Gastroesophageal sphincter (tissue), 4 donors: ENCODE measurements at regions not wholly inside any gene's neighbourhood (a gene's known extent, or its start where the extent isn't known, plus 50 kb on each side); places are given as distances from the start of the nearest gene placed in this dataset.

Experiments
- ATAC-seq: fragments of 150-250 bp; one replicate; pipeline ENCODE4 v1.9.1; 2016; ENCODE audit warnings: mild to moderate bottlenecking, moderate library complexity
- H3K27ac ChIP-seq, 4 donors: fragments of 200-600 bp; sonication (generic) in 3 of 4; 1 replicate in 3 of 4; 2 replicates in 1 of 4; pipeline ENCODE4 v1.5.1; 2016 to 2019
- H3K27me3 ChIP-seq: fragments of 200-600 bp; sonication (generic); one replicate; pipeline ENCODE4 v1.5.1; 2019
- H3K36me3 ChIP-seq, 2 donors: fragments of 200-600 bp; sonication (generic); one replicate each; pipeline ENCODE4 v1.5.1; 2019; ENCODE audit warnings: control low read depth in 1 of 2
- H3K4me1 ChIP-seq, 3 donors: fragments of 200-600 bp; sonication (generic); 1 replicate in 2 of 3; 2 replicates in 1 of 3; pipeline ENCODE4 v1.5.1; 2016 to 2019; ENCODE audit warnings: control low read depth in 2 of 3
- H3K4me3 ChIP-seq, 2 donors: fragments of 200-600 bp; sonication (generic); one replicate each; pipeline ENCODE4 v1.5.1; 2019; ENCODE audit warnings: mild to moderate bottlenecking in 1 of 2, moderate library complexity in 1 of 2
- H3K9me3 ChIP-seq, 3 donors: fragments of 200-600 bp; sonication (generic); one replicate each; pipeline ENCODE4 v1.5.1; 2017 to 2019; ENCODE audit warnings: control low read depth in 2 of 3
- CTCF ChIP-seq, 4 experiments: fragments of 200-600 bp in 2 of 4; fragments of 450-650 bp in 2 of 4; sonication (generic) in 1 of 4; IDR thresholded peaks; one replicate each; pipeline ENCODE4 v1.5.1; 2017 to 2019; ENCODE audit warnings: antibody characterized with exemption in 4 of 4, mild to moderate bottlenecking in 2 of 4, moderate library complexity in 2 of 4
- EP300 ChIP-seq: sonication (generic); formaldehyde crosslinking; IDR thresholded peaks from one replicate; pipeline ENCODE4 v1.6.1; 2017; ENCODE audit warnings: antibody characterized with exemption, mild to moderate bottlenecking
- POLR2A ChIP-seq, 2 donors: fragments of 450-650 bp; IDR thresholded peaks; one replicate each; pipeline ENCODE4 v1.6.1; 2017; ENCODE audit warnings: antibody characterized with exemption in 2 of 2, mild to moderate bottlenecking in 2 of 2, moderate library complexity in 1 of 2
- POLR2AphosphoS5 ChIP-seq: sonication (generic); formaldehyde crosslinking; IDR thresholded peaks from one replicate; pipeline ENCODE4 v1.6.1; 2017; ENCODE audit warnings: antibody characterized with exemption
- WGBS, 2 donors: methylation state at CpG; one replicate each; pipeline ENCODE4 v1.1.5; 2018; ENCODE audit warnings: low coverage in 1 of 2; 5-methylcytosine and 5-hydroxymethylcytosine counted together

- 63 to 85% methylated on average over 1 to 4 of the region's 4 CpGs for WGBS, 2 donors
- no peak overlapping the region for H3K4me3 ChIP-seq
- no peaks in the 10 kb centered on the region for H3K27me3 ChIP-seq
- H3K36me3 ChIP-seq: no peaks in the 10 kb centered on the region
- H3K4me1 ChIP-seq: no peaks in the 10 kb centered on the region
- H3K27ac ChIP-seq: no peak overlapping the region
- ATAC-seq: no peak
- no peak for TF ChIP-seq EP300
- no peak for TF ChIP-seq CTCF (IDR thresholded peaks at IDR 0.05)
- TF ChIP-seq POLR2A (IDR thresholded peaks at IDR 0.05): no peak
- TF ChIP-seq POLR2AphosphoS5: no peak
- H3K9me3 ChIP-seq: peaks cover 0 to 6% (median 0%) of the 10 kb centered on the region in 3 donors
Measured at GRCh38 chr19:28638445-28638844, 574.5 kb downstream of the UQCRFS1 start.

DNA sequence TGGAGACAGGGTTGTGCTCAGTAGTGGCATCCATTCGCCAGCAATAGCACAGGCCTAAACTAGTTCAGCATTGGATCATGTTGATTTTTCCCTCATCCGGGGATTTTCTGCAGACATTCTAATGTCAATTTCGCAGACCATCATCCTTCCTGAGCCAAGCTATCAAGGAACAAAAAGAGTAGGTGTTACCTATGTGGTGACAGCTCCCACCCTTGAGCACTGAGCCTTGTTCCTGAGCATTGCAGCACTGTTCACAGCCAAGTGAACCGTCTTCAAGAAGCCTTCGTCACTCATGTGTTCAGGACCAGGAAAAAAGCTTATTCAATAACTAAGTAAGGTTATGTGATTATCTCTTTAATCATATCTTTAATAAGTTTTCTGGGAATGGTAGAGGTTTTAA, 576.2 kb downstream of the UQCRFS1 start:
- Histone ChIP-seq H3K36me3 (no peaks in the 10 kb centered on the region), H3K4me1 (no peaks in the 10 kb centered on the region), H3K4me3 (no peak overlapping the region), H3K27me3 (peaks cover 7% of the 10 kb centered on the region), H3K9me3 (peaks cover 0 to 18% (median 0%) of the 10 kb centered on the region in 3 donors), H3K27ac (no peak overlapping the region)
- ATAC-seq: no peak
- TF ChIP-seq POLR2AphosphoS5 (no peak), EP300 (no peak), POLR2A (IDR thresholded peaks at IDR 0.05) (no peak)
- WGBS, 2 donors: 74 to 80% methylated on average over 2 to 5 of the region's 5 CpGs

GRCh38 chr19:28636016-28636629, 576.8 kb downstream of the UQCRFS1 start:
- Histone ChIP-seq H3K4me3 (no peak overlapping the region), H3K27ac (no peak overlapping the region), H3K4me1 (no peaks in the 10 kb centered on the region), H3K9me3 (peaks cover 0 to 18% (median 0%) of the 10 kb centered on the region in 3 donors), H3K36me3 (no peaks in the 10 kb centered on the region), H3K27me3 (peaks cover 7% of the 10 kb centered on the region)
- no peak for TF ChIP-seq EP300
- TF ChIP-seq POLR2A (IDR thresholded peaks at IDR 0.05): no peak
- no peak for TF ChIP-seq POLR2AphosphoS5
- TF ChIP-seq CTCF (IDR thresholded peaks at IDR 0.05): no peak
- 78 to 93% methylated on average over 4 of the region's 5 CpGs for WGBS, 2 donors
- ATAC-seq: no peak

DNA sequence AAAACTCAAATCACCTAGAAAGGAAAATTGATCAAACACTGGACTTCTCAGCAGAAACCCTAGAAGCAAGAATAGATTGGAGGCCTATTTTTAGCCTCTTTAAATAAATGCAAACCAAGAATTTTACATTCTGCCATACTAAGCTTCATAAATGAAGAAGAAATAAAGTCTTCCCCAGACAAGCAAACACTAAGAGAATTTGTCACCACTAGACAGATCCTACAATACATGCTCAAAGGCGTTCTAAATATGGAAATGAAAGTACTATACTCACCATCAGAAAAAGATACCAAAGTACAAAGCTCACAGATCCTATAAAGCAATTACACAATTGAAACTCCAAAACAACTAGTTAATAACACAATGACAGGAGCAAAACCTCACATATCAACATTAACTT, 578.1 kb downstream of the UQCRFS1 start:
- no peaks in the 10 kb centered on the region for H3K4me1 ChIP-seq
- no peak for ATAC-seq
- no peak overlapping the region for H3K4me3 ChIP-seq
- no peak overlapping the region for H3K27ac ChIP-seq
- peaks cover 7% of the 10 kb centered on the region for H3K27me3 ChIP-seq
- 62% methylated on average over 1 of the region's 1 CpG; no CpG with 5 or more reads in 1 of the 2 donors for WGBS, 2 donors
- H3K9me3 ChIP-seq: peaks cover 0 to 28% (median 0%) of the 10 kb centered on the region in 3 donors
- H3K36me3 ChIP-seq: no peaks in the 10 kb centered on the region
- no peak for TF ChIP-seq EP300
- TF ChIP-seq POLR2AphosphoS5: no peak
- TF ChIP-seq CTCF (IDR thresholded peaks at IDR 0.05): no peak
- TF ChIP-seq POLR2A (IDR thresholded peaks at IDR 0.05): no peak

DNA sequence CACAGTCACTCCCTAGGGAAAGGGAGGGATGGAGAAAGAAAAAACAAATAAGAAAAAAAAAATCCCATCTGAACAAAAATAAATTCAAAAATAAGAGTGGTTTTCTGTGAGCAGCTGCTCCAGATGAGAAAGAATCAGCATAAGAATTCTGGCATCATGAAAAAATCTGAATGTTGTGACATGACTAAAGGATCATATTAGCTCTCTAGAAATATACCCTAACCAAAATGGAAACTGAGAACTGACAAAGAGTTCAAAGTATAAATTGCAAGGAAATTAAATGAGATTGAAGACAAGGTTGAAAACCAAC, 579.0 kb downstream of the UQCRFS1 start:
- H3K4me3 ChIP-seq: no peak overlapping the region
- no peak for ATAC-seq
- peaks cover 7% of the 10 kb centered on the region for H3K27me3 ChIP-seq
- H3K9me3 ChIP-seq: peaks cover 0 to 29% (median 0%) of the 10 kb centered on the region in 3 donors
- H3K36me3 ChIP-seq: no peaks in the 10 kb centered on the region
- H3K4me1 ChIP-seq: no peaks in the 10 kb centered on the region
- TF ChIP-seq POLR2AphosphoS5: no peak
- TF ChIP-seq CTCF (IDR thresholded peaks at IDR 0.05): no peak
- no peak overlapping the region for H3K27ac ChIP-seq
